ENCODE measurements at regions not wholly inside any gene's neighbourhood (a gene's known extent, or its start where the extent isn't known, plus 50 kb on each side); places are given as distances from the start of the nearest gene placed in this dataset.

GRCh38 chr6:71412559-71413140 lies 124.0 kb downstream of the OGFRL1 start:
- TF ChIP-seq EZH2 (IDR thresholded peaks at IDR 0.05; ENCODE audit: borderline replicate concordance, insufficient read depth, low read depth, low read length, poor library complexity, severe bottlenecking) (no peak), CTCF (IDR thresholded peaks at IDR 0.05) (no peak)
